NCI-H748 treated with DMSO at 0.1 percent for 48 hours (cell line): ENCODE measurements at regions not wholly inside any gene's neighbourhood (a gene's known extent, or its start where the extent isn't known, plus 50 kb on each side); places are given as distances from the start of the nearest gene placed in this dataset.

Source experiments
- DNase-seq: peaks from one replicate; lab custom pipeline; 2025; lab: John Stamatoyannopoulos, UW

DNA sequence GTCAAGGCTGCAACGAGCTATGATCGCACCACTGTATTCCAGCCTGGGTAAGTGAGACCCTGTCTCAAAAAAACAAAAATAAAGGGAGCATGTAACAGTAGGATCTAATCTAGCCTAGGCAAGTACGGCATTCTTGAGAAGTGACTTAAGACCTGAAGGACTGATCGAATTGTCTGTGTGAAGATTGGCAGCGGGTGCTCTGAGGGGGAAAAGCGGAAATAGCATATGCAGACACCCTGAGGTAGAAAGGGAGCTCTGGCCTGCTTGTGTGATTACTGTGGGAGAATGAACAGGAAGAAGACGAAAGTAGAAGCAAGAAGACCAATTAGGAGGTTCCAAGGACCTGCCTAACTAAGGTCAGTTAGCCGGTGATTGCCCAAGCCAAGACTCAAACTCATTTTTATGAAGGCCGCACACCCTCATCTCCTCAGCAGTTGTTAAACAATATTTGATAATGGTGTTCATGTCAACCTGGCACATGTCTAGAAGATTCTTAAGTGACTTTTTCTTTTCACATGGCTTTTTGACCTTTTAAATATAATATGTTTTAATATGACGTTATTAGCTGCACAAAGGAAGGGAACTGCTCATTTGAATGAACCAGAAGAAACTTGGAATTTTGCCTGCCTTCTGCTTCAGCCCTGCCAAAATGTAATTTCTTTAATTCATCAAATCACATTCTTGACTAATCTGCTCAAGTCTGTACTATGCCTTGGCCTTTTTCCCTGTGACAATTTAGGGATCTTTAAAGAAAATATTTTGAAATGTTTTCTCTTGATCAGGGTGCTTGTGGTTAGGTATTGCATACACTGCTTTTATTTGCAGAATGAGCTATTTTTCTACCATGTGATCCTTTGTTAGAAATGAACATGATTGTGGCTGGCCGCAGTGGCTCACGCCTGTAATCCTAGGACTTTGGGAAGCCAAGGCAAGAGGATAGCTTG is 289.2 kb upstream of the DMRT1 start:
- no peak for DNase-seq

DNA sequence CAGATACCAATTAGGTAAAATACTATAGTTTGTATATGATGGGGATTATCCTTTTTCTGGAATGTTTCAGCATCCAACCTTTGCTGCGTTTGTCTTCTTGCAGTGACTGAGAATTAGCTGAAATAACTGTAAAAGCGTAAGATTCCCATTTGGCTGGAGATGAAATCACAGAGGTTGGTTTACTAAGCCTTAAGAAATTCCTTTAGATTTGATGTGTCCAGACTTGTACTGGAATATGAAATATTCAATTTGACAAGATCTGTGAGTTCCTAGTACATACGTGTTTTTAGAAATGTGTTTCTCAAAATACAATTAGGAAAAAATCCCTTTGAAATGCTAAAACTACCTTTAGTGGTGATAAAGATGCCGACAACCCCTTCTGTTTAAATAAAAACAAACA is 286.0 kb upstream of the DMRT1 start:
- DNase-seq: no peak

GRCh38 chr9:556199-556598 is 285.3 kb upstream of the DMRT1 start:
- DNase-seq: no peak

- no peak for DNase-seq
Measured at GRCh38 chr9:556675-557074, 284.8 kb upstream of the DMRT1 start.

DNA sequence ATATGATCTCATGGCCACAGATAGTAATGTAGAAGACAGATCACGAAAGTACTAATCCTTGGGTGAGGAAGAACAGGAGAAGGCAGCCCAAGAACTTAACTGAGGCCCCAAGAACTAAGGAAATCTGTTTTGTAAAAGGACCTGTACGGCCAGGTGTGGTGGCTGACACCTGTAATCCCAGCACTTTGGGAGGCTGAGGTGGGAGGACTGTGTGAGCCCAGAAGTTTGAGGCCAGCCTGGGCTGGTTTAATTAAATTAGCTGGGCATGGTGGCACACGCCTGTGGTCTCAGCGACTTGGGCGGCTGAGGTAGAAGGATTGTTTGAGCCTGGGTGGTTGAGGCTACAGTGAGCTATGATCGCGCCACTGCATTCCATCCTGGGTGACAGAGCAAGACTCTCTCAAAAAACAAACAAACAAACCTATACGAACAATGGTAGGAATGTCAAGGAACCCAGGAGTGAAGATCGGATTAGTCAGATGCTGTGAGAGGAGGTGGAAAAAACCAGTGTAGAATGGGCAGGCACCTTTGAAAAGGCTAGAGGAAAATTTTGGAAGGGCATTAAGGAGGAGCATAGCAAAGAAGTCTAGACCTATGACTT is 283.8 kb upstream of the DMRT1 start:
- no peak for DNase-seq

DNA sequence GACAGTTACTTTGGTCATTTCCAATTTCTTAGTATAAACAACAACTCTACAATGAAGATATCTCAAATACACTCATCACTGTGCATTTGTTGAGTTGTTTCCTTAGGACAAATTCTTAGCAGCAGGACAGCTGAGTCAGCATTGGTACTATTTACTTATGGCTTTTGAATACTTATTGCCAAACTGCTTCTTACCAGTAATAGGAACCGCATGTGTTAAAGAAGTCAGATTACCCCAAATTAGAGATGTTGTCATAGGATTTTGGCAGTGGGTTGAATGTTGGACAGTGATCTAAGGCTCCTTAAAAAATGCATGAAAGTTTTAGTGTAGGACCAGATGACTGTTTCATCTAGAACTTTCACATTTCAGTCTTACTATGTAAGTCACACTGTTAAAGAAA is 280.1 kb upstream of the DMRT1 start:
- DNase-seq: no peak

DNA sequence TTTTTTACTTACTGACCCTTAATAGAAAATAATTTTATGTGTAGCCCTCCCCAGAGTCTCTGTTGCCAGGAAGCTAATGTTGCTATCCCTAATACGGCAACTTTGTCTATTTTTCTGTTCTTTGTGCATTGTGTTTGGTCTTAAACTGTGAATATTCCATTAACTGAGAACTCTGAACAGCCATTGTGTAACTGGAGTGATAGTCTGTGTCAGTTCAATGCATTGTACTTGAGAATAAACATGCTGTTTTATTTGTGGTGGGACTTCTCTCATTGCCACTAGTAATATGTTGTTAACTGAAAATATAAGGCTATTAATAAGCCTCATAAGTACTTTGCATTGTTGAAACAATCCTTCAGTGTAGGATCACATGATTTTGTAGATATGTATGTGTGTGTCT is 278.3 kb upstream of the DMRT1 start:
- DNase-seq: no peak

- DNase-seq: no peak
Measured at GRCh38 chr9:565528-565927, 276.0 kb upstream of the DMRT1 start.

DNA sequence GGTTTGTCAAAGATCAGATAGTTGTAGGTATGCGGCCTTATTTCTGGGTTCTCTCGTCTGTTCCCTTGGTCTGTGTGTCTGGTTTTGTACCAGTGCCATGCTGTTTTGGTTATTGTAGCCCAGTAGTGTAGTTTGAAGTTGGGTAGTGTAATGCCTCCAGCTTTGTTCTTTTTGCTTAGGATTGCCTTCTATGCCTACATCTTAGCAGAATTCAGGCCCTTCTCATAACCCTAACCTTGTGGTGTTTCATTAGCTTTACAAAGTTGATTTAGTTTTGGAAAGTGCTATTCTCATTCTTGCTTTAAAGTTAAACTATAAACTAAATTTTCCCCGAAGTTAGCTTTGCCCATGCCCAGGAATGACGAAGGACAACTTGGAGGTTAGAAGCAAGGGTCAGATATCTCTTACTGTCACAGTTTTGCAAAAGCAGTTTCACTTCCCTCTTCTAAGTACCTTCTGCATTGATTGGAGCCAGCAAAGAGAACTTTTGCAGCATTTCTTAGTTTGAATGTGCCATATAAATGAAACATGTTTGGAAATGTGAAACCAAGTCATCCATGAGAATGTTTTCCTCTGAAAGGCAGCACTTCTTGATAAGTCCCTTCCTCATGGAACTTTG is 274.3 kb upstream of the DMRT1 start:
- no peak for DNase-seq

- no peak for DNase-seq
Measured at GRCh38 chr9:567747-568305, 273.7 kb upstream of the DMRT1 start.

DNA sequence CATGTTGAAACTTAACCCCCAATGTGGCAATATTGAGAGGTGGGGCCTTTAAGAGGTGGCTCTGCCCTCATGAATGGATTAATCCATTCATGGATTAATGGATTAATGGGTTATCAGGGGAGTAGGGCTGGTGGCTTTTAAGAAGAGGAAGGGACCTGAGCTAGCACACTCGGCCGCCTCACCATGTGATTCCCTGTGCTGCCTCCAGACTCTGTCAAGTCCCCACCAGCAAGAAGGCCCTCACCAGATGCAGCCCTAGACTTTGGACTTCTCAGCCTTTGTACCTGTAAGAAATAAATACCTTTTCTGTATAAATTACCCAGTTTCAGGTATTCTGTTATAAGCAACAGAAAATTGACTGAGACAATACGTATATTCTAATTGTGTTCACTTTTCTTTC is 272.2 kb upstream of the DMRT1 start:
- DNase-seq: no peak

GRCh38 chr9:570187-570586 is 271.3 kb upstream of the DMRT1 start:
- DNase-seq: no peak

- DNase-seq: no peak
Measured at GRCh38 chr9:571066-571465, 270.4 kb upstream of the DMRT1 start.

- no peak for DNase-seq
Measured at GRCh38 chr9:571741-572140, 269.8 kb upstream of the DMRT1 start.

- no peak for DNase-seq
Measured at GRCh38 chr9:573691-574410, 267.6 kb upstream of the DMRT1 start.

GRCh38 chr9:575139-575538 is 266.4 kb upstream of the DMRT1 start:
- DNase-seq: no peak

DNA sequence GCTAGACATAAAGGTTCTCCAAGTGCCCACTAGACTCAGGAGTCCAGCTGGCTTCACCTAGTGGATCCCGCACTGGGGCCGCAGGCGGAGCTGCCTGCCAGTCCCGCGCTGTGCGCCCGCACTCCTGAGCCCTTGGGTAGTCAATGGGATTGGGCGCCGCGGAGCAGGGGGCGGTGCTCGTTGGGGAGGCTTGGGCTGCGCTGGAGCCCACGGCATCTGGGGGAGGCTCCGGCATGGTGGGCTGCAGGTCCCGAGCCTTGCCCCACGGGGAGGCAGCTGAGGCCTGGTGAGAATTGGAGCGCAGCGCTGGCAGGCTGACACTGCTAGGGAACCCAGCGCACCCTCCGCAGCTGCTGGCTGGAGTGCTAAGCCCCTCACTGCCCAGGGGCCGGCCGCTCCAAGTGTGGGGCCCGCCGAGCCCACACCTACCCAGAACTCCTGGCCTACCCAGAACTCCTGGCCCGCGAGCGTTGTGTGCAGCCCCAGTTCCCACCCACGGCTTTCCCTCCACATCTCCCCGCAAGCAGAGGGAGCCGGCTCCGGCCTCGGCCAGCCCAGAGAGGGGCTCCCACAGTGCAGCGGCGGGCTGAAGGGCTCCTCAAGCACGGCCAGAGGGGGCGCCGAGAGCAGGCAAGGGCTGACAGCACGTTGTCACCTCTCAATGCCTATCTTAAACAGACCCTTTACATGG is 260.7 kb upstream of the DMRT1 start:
- DNase-seq: no peak

DNA sequence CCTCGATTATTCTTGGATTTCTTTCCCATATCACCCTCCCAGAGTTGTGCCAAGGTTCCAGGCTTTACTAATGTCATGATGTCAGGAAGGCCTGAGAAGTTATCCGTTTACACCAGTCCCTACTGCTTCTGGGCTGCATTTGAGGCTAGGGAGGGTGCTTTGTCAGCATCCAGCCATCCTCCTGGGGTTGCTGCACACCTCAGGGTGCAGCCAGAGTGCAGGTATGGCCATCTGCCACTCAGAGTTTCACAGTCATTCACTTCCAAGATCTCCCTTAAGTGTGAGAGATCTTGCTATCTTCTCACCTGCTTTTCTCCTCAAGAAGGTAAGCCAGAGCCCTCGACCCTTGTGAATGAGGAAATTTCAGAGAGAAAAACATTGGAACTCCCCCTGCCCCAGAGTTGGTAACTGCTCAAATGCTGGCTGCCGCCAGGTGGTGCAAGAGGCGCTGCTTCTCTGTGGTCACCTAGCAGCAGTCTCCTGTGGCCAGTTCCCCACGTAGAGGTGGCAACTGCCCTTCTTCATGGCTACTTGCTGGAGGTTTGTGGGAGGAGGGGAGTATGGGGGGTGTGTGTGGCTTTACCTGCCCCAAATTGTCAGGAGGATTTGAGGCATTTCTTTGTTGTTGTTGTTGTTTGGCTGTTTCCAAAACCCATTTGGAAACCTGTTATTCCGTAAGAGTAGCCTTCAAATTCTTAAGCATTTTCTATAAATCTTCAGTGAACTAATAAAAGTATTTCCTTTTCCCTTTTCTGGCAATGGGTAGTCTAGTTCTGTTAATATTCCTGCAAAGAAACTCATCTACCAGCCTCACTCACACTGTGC is 259.6 kb upstream of the DMRT1 start:
- DNase-seq: no peak

GRCh38 chr9:582775-583174 is 258.7 kb upstream of the DMRT1 start:
- DNase-seq: no peak

DNA sequence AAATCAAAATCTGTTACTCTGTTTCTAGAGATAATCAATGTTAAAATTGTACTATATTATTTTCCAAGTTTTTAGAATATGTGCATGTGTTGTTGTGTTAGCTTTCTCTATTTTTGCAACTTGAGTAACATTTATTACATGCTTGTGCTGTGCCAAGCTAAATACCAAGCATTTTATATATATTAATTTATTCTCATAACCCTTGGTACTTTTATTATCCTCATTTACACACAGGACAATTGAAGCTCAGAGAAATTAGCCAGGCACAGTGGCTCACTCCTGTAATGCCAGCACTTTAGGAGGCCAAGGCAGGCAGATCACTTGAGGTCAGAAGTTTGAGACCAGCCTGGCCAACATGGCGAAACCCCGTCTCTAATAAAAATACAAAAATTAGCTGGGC is 254.0 kb upstream of the DMRT1 start:
- DNase-seq: no peak

DNA sequence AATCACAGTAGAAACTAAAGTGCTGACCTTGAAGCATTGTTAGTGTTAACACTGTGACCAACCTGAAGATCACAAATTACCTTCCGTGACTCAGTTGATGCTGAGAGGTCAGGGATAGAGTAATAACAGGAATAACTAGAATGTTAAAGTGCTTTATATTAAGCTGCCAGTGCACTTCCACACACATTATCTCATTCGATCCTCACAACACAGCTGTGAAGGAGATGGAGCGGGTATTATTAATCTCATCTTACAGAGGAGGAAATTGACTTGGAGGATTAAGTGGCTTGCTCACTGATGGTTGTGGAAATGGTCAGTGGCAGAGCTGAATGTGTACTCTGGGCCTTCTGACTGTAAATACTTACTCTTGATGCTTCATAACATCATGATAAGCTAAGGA is 252.5 kb upstream of the DMRT1 start:
- DNase-seq: no peak
